Bronchial epithelial cell (primary cell): ENCODE measurements at regions not wholly inside any gene's neighbourhood (a gene's known extent, or its start where the extent isn't known, plus 50 kb on each side); places are given as distances from the start of the nearest gene placed in this dataset.

Experiments used
- DNase-seq: peaks from one replicate; pipeline ENCODE4 v3.0.0-alpha.2; 2010; ENCODE audit warnings: low read depth
- FAIRE-seq: peaks from 2 replicates; lab custom pipeline; 2011; peaks lifted over from hg19 to GRCh38; lab: Jason Lieb, UNC
- H3K27me3 ChIP-seq: 2 replicates; pipeline ENCODE4 v1.5.1; 2011; ENCODE audit warnings: low read length; ENCODE audit not compliant: control insufficient read depth, insufficient read depth
- H3K36me3 ChIP-seq: 2 replicates; pipeline ENCODE4 v1.5.1; 2011; ENCODE audit warnings: low read length; ENCODE audit not compliant: control insufficient read depth, insufficient read depth
- H3K4me3 ChIP-seq: 2 replicates; pipeline ENCODE4 v1.5.1; 2011; ENCODE audit warnings: mild to moderate bottlenecking, low read depth, low read length, control low read depth
- TF ChIP-seq, protein P1 (sequence below): IDR thresholded peaks from 2 replicates; pipeline ENCODE4 v1.5.1; 2011; ENCODE audit warnings: mild to moderate bottlenecking, moderate library complexity, low read length, control low read depth, inconsistent platforms; ENCODE audit not compliant: insufficient read depth, severe bottlenecking

- TF ChIP-seq, protein P1, sequence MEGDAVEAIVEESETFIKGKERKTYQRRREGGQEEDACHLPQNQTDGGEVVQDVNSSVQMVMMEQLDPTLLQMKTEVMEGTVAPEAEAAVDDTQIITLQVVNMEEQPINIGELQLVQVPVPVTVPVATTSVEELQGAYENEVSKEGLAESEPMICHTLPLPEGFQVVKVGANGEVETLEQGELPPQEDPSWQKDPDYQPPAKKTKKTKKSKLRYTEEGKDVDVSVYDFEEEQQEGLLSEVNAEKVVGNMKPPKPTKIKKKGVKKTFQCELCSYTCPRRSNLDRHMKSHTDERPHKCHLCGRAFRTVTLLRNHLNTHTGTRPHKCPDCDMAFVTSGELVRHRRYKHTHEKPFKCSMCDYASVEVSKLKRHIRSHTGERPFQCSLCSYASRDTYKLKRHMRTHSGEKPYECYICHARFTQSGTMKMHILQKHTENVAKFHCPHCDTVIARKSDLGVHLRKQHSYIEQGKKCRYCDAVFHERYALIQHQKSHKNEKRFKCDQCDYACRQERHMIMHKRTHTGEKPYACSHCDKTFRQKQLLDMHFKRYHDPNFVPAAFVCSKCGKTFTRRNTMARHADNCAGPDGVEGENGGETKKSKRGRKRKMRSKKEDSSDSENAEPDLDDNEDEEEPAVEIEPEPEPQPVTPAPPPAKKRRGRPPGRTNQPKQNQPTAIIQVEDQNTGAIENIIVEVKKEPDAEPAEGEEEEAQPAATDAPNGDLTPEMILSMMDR: no peak
- DNase-seq (no peak), FAIRE-seq (no peak)
- no peaks in the 10 kb centered on the region for H3K27me3 ChIP-seq
- no peak overlapping the region for H3K4me3 ChIP-seq
- H3K36me3 ChIP-seq: no peaks in the 10 kb centered on the region
These were observed 408.8 kb upstream of the FZD8 start for GRCh38 chr10:36050763-36051499.

- TF ChIP-seq, protein P1: no peak
- H3K27me3 ChIP-seq: no peaks in the 10 kb centered on the region
- H3K36me3 ChIP-seq: no peaks in the 10 kb centered on the region
- no peak for FAIRE-seq
- DNase-seq: no peak
- no peak overlapping the region for H3K4me3 ChIP-seq
These were observed 406.7 kb upstream of the FZD8 start for GRCh38 chr10:36048780-36049179.

- H3K4me3 ChIP-seq: no peak overlapping the region
- DNase-seq (peak; percentile 26), FAIRE-seq (no peak)
- no peaks in the 10 kb centered on the region for H3K36me3 ChIP-seq
- H3K27me3 ChIP-seq: no peaks in the 10 kb centered on the region
- TF ChIP-seq, protein P1: no peak
These were observed 406.1 kb upstream of the FZD8 start for GRCh38 chr10:36048236-36048635.

- DNase-seq (no peak), FAIRE-seq (no peak)
- TF ChIP-seq, protein P1: no peak
- H3K36me3 ChIP-seq: no peaks in the 10 kb centered on the region
- H3K4me3 ChIP-seq: no peak overlapping the region
- no peaks in the 10 kb centered on the region for H3K27me3 ChIP-seq
These were observed 400.0 kb upstream of the FZD8 start for GRCh38 chr10:36042135-36042534.

DNA sequence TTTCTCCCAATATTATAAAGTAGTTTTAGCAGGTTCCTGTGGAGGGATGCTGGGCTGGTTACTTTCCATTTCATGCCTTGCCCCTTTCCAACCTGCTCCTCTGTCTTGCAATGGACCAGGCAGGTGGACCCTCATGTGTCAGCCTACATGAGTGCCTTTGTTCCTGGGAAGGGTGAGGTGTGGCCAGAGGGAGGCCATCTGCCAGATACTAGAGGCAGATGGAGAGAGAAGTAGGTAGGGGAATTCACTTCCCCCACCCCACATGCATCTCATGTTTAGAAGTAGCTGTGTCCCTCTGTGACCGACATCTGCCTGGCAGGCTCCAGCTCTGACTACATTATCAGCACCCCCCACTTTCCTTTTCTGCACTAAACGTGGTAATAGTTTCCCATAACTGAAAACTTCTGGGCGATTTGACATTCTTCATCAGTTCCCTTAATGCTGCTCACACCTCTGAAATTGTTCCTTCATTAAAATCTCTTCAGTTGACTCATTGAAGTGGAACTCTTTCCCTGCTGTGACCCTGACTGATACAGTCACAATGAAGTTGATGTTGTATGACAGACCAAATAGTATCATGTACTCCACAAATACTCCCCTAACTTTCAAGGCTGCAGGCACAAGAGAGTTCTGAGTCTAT is 396.3 kb upstream of the FZD8 start:
- H3K36me3 ChIP-seq: no peaks in the 10 kb centered on the region
- TF ChIP-seq, protein P1: no peak
- FAIRE-seq: no peak
- no peak overlapping the region for H3K4me3 ChIP-seq
- no peaks in the 10 kb centered on the region for H3K27me3 ChIP-seq
- no peak for DNase-seq
